Natural killer cell treated with Interleukin-12 subunit alpha and Interleukin-12 subunit beta and Interleukin-15 and Interleukin-18, amount 100 ng/mL, for 72 hours (primary cell): ENCODE measurements at regions not wholly inside any gene's neighbourhood (a gene's known extent, or its start where the extent isn't known, plus 50 kb on each side); places are given as distances from the start of the nearest gene placed in this dataset.

Experiments used
- ATAC-seq, 2 donors: fragments of 150-1000 bp; cut with Tn5 transposase in 1 of 2; sonication (Bioruptor Pico), chemical (Tn5 transposase) in 1 of 2; 2 replicates each; pipeline ENCODE4 v1.10.0; 2021
- DNase-seq: peaks from one replicate; pipeline ENCODE4 v3.0.0; 2022; ENCODE audit warnings: low spot score
- H3K27ac Mint-ChIP-seq, 2 donors: 1 replicate in 1 of 2; 2 replicates in 1 of 2; pipeline ENCODE4 v1.8.0; 2022; ENCODE audit warnings: mixed read lengths in 2 of 2, mild to moderate bottlenecking in 1 of 2, moderate library complexity in 1 of 2
- H3K27me3 Mint-ChIP-seq, 2 donors: 1 replicate in 1 of 2; 2 replicates in 1 of 2; pipeline ENCODE4 v1.8.0; 2022; ENCODE audit warnings: mixed read lengths in 2 of 2
- H3K36me3 Mint-ChIP-seq: one replicate; pipeline ENCODE4 v1.8.0; 2022; ENCODE audit warnings: mixed read lengths
- H3K4me1 Mint-ChIP-seq, 2 donors: 1 replicate in 1 of 2; 2 replicates in 1 of 2; pipeline ENCODE4 v1.8.0; 2022; ENCODE audit warnings: low read depth in 2 of 2, mixed read lengths in 2 of 2, mild to moderate bottlenecking in 1 of 2
- H3K4me3 Mint-ChIP-seq: one replicate; pipeline ENCODE4 v1.8.0; 2022; ENCODE audit warnings: mixed read lengths
- H3K9me3 Mint-ChIP-seq: 2 replicates; pipeline ENCODE4 v1.8.0; 2022; ENCODE audit warnings: mixed read lengths

GRCh38 chr3:130621824-130622223 is 104.8 kb downstream of the COL6A6 start:
- H3K27ac Mint-ChIP-seq, result no peak overlapping the region
- H3K4me3 Mint-ChIP-seq, result no peak overlapping the region
- no peak for DNase-seq
- peaks cover 8% of the 10 kb centered on the region for H3K9me3 Mint-ChIP-seq
- peaks cover 8 to 21% of the 10 kb centered on the region in 2 donors for H3K27me3 Mint-ChIP-seq
- ATAC-seq, result no peak
- H3K36me3 Mint-ChIP-seq, result no peaks in the 10 kb centered on the region
- no peaks in the 10 kb centered on the region for H3K4me1 Mint-ChIP-seq

- Mint-ChIP-seq H3K9me3 (peaks cover 8% of the 10 kb centered on the region), H3K27me3 (peaks cover 8 to 27% of the 10 kb centered on the region in 2 donors), H3K4me3 (no peak overlapping the region), H3K27ac (no peak overlapping the region), H3K36me3 (no peaks in the 10 kb centered on the region), H3K4me1 (no peaks in the 10 kb centered on the region)
- ATAC-seq, result no peak
- no peak for DNase-seq
Measured at GRCh38 chr3:130626049-130626448, 109.1 kb downstream of the COL6A6 start.

DNA sequence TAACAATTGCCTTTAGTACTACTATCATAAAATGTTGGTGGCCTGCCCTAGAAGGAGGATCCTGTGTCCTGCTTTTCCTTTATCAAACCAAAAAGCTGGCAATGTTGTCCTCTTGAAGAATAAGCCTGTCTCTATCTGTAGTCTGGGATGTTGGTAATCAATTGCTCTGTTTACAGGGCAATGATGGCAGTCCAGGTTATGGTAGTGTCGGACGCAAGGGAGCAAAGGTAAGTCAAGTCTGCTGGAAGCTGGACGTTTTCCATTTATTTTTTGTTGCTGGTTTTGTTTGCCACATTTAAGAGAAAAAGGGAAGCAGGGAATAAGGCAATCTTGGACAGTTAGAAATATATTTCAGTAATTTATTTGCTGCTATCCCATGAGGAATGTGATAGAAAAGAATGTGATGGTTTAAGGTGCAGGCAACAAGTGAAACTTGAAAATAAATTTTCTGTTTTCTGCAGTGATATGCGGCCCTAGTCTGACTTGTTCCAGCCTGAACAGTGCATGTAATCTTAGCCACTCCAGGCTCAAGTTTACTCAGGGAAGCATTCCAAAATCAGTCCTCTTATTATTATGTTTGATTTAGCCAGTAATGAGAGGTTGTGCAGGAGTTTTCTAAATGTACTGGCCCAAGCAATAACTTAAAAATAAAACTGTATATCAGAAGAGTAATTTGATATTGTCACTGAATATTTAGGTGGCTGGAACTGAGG is 110.3 kb downstream of the COL6A6 start:
- ATAC-seq (no peak), DNase-seq (no peak)
- no peaks in the 10 kb centered on the region for H3K4me1 Mint-ChIP-seq
- H3K4me3 Mint-ChIP-seq, result no peak overlapping the region
- H3K27ac Mint-ChIP-seq, result no peak overlapping the region
- peaks cover 8 to 27% of the 10 kb centered on the region in 2 donors for H3K27me3 Mint-ChIP-seq
- peaks cover 8% of the 10 kb centered on the region for H3K9me3 Mint-ChIP-seq
- no peaks in the 10 kb centered on the region for H3K36me3 Mint-ChIP-seq

DNA sequence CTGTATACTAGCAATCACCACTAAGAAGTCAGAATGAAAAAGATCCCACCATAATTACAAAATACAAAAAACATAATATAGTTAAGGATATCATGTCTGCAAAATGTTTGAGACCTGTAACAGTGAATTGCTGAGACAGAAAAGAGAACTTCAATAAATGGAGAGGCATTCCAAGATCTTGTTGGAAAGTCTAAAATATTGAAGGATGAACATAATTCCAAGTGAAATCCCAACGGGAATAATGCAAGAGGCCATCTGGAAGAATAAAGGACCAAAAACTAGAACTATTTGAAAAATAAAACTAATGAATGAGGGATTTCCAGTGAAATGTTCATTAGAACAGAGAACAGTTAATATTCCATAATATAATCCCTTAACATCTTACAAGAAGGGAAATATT is 110.9 kb downstream of the COL6A6 start:
- ATAC-seq (no peak), DNase-seq (no peak)
- H3K36me3 Mint-ChIP-seq, result no peaks in the 10 kb centered on the region
- H3K9me3 Mint-ChIP-seq, result peaks cover 8% of the 10 kb centered on the region
- H3K4me1 Mint-ChIP-seq, result no peaks in the 10 kb centered on the region
- peaks cover 5 to 21% of the 10 kb centered on the region in 2 donors for H3K27me3 Mint-ChIP-seq
- no peak overlapping the region for H3K4me3 Mint-ChIP-seq
- no peak overlapping the region for H3K27ac Mint-ChIP-seq
